Activated CD8-positive, alpha-beta memory T cell treated with anti-CD3 and anti-CD28 coated beads, Interleukin-2, amount 10 ng/mL, durations not matched to agents 7 days and 5 days (primary cell): ENCODE measurements at regions not wholly inside any gene's neighbourhood (a gene's known extent, or its start where the extent isn't known, plus 50 kb on each side); places are given as distances from the start of the nearest gene placed in this dataset.

Experiments
- ATAC-seq: fragments of 150-1000 bp; cut with Tn5 transposase; one replicate; pipeline ENCODE4 v1.10.0; 2021; ENCODE audit warnings: moderate library complexity
- CTCF ChIA-PET: fragments of 350-600 bp; sonication (Branson Sonifier 250); formaldehyde crosslinking; loops from one replicate; lab custom pipeline; 2021; ENCODE audit warnings: antibody characterized with exemption; lab: Charles Lee
- DNase-seq: peaks from one replicate; pipeline ENCODE4 v3.0.0-alpha.2; 2020
- H3K27ac Mint-ChIP-seq: one replicate; pipeline ENCODE4 v1.8.0; 2021; ENCODE audit warnings: mild to moderate bottlenecking, mixed read lengths
- H3K27me3 Mint-ChIP-seq: one replicate; pipeline ENCODE4 v1.8.0; 2021; ENCODE audit warnings: mixed read lengths
- H3K36me3 Mint-ChIP-seq: one replicate; pipeline ENCODE4 v1.8.0; 2021; ENCODE audit warnings: mild to moderate bottlenecking, mixed read lengths
- H3K4me1 Mint-ChIP-seq: one replicate; pipeline ENCODE4 v1.8.0; 2021; ENCODE audit warnings: mixed read lengths
- H3K4me3 Mint-ChIP-seq: one replicate; pipeline ENCODE4 v1.8.0; 2021; ENCODE audit warnings: mild to moderate bottlenecking, moderate library complexity, mixed read lengths
- H3K9me3 Mint-ChIP-seq: one replicate; pipeline ENCODE4 v1.8.0; 2022; ENCODE audit warnings: low read depth, mixed read lengths

- peak; percentile 79 for ATAC-seq
- Mint-ChIP-seq H3K4me3 (no peak overlapping the region), H3K36me3 (no peaks in the 10 kb centered on the region), H3K4me1 (peaks cover 2% of the 10 kb centered on the region), H3K27ac (no peak overlapping the region), H3K27me3 (peaks cover 6% of the 10 kb centered on the region), H3K9me3 (no peaks in the 10 kb centered on the region)
- CTCF ChIA-PET: interaction anchor here (0.6 to 3.7 kb wide), 12 partner anchors 18 to 977 kb away, joined by 3 to 27 read pairs (median 4); partner anchors contain the start of gene DUSP10
- DNase-seq: peak; percentile 67
Measured at GRCh38 chr1:221478050-221478949, 263.6 kb downstream of the DUSP10 start.

GRCh38 chr1:221487781-221488524 lies 253.9 kb downstream of the DUSP10 start:
- CTCF ChIA-PET: no interaction called here
- Mint-ChIP-seq H3K4me1 (no peaks in the 10 kb centered on the region), H3K9me3 (peaks cover 2% of the 10 kb centered on the region), H3K27ac (no peak overlapping the region), H3K36me3 (no peaks in the 10 kb centered on the region), H3K4me3 (no peak overlapping the region), H3K27me3 (peaks cover 2% of the 10 kb centered on the region)
- DNase-seq: no peak
- ATAC-seq: no peak

GRCh38 chr1:221488550-221488949 lies 253.3 kb downstream of the DUSP10 start:
- Mint-ChIP-seq H3K27ac (no peak overlapping the region), H3K36me3 (no peaks in the 10 kb centered on the region), H3K4me3 (no peak overlapping the region), H3K9me3 (peaks cover 2% of the 10 kb centered on the region), H3K4me1 (no peaks in the 10 kb centered on the region), H3K27me3 (peaks cover 2% of the 10 kb centered on the region)
- CTCF ChIA-PET: no interaction called here
- ATAC-seq (no peak), DNase-seq (no peak)

- Mint-ChIP-seq H3K27me3 (peaks cover 2% of the 10 kb centered on the region), H3K4me1 (no peaks in the 10 kb centered on the region), H3K27ac (no peak overlapping the region), H3K9me3 (no peaks in the 10 kb centered on the region), H3K36me3 (no peaks in the 10 kb centered on the region), H3K4me3 (no peak overlapping the region)
- no peak for DNase-seq
- CTCF ChIA-PET: no interaction called here
- ATAC-seq: no peak
Measured at GRCh38 chr1:221494670-221495069, 247.2 kb downstream of the DUSP10 start.

- Mint-ChIP-seq H3K4me3 (no peak overlapping the region), H3K4me1 (no peaks in the 10 kb centered on the region), H3K27me3 (peaks cover 1% of the 10 kb centered on the region), H3K27ac (no peak overlapping the region), H3K36me3 (no peaks in the 10 kb centered on the region), H3K9me3 (no peaks in the 10 kb centered on the region)
- no peak for DNase-seq
- no peak for ATAC-seq
- CTCF ChIA-PET: no interaction called here
Measured at GRCh38 chr1:221497046-221497445, 244.8 kb downstream of the DUSP10 start.

GRCh38 chr1:221503268-221503667 lies 238.6 kb downstream of the DUSP10 start:
- peaks cover 2% of the 10 kb centered on the region for H3K9me3 Mint-ChIP-seq
- H3K27me3 Mint-ChIP-seq: peaks cover 7% of the 10 kb centered on the region
- DNase-seq: no peak
- ATAC-seq: no peak
- peaks cover 4% of the 10 kb centered on the region for H3K36me3 Mint-ChIP-seq
- CTCF ChIA-PET: no interaction called here
- no peak overlapping the region for H3K4me3 Mint-ChIP-seq
- no peak overlapping the region for H3K27ac Mint-ChIP-seq
- H3K4me1 Mint-ChIP-seq: no peaks in the 10 kb centered on the region

- Mint-ChIP-seq H3K27me3 (peaks cover 7% of the 10 kb centered on the region), H3K36me3 (peaks cover 4% of the 10 kb centered on the region), H3K9me3 (peaks cover 2% of the 10 kb centered on the region), H3K27ac (no peak overlapping the region), H3K4me3 (no peak overlapping the region), H3K4me1 (no peaks in the 10 kb centered on the region)
- ATAC-seq (no peak), DNase-seq (no peak)
- CTCF ChIA-PET: interaction anchor here (1.0 kb wide), 1 partner anchor 47 kb away, joined by 3 read pairs; no protein-coding TSS in a partner anchor
Measured at GRCh38 chr1:221509575-221510355, 232.1 kb downstream of the DUSP10 start.

GRCh38 chr1:221510793-221511503 lies 230.9 kb downstream of the DUSP10 start:
- DNase-seq: no peak
- H3K27me3 Mint-ChIP-seq: peaks cover 7% of the 10 kb centered on the region
- no peaks in the 10 kb centered on the region for H3K4me1 Mint-ChIP-seq
- ATAC-seq: no peak
- H3K36me3 Mint-ChIP-seq: no peaks in the 10 kb centered on the region
- CTCF ChIA-PET: interaction anchor here (1.0 kb wide), 1 partner anchor 48 kb away, joined by 3 read pairs; no protein-coding TSS in a partner anchor
- no peaks in the 10 kb centered on the region for H3K9me3 Mint-ChIP-seq
- no peak overlapping the region for H3K27ac Mint-ChIP-seq
- no peak overlapping the region for H3K4me3 Mint-ChIP-seq

- H3K9me3 Mint-ChIP-seq: no peaks in the 10 kb centered on the region
- CTCF ChIA-PET: no interaction called here
- H3K4me3 Mint-ChIP-seq: no peak overlapping the region
- no peaks in the 10 kb centered on the region for H3K36me3 Mint-ChIP-seq
- no peak for ATAC-seq
- DNase-seq: no peak
- H3K4me1 Mint-ChIP-seq: no peaks in the 10 kb centered on the region
- no peak overlapping the region for H3K27ac Mint-ChIP-seq
- peaks cover 7% of the 10 kb centered on the region for H3K27me3 Mint-ChIP-seq
Measured at GRCh38 chr1:221511797-221512196, 230.1 kb downstream of the DUSP10 start.

- no peak overlapping the region for H3K4me3 Mint-ChIP-seq
- H3K36me3 Mint-ChIP-seq: no peaks in the 10 kb centered on the region
- H3K27ac Mint-ChIP-seq: no peak overlapping the region
- DNase-seq: no peak
- CTCF ChIA-PET: no interaction called here
- H3K4me1 Mint-ChIP-seq: peaks cover 1% of the 10 kb centered on the region
- H3K9me3 Mint-ChIP-seq: no peaks in the 10 kb centered on the region
- no peak for ATAC-seq
- H3K27me3 Mint-ChIP-seq: no peaks in the 10 kb centered on the region
Measured at GRCh38 chr1:221514806-221515205, 227.1 kb downstream of the DUSP10 start.

GRCh38 chr1:221515496-221515895 lies 226.4 kb downstream of the DUSP10 start:
- Mint-ChIP-seq H3K4me3 (no peak overlapping the region), H3K36me3 (no peaks in the 10 kb centered on the region), H3K27ac (no peak overlapping the region), H3K4me1 (peaks cover 1% of the 10 kb centered on the region), H3K9me3 (no peaks in the 10 kb centered on the region), H3K27me3 (no peaks in the 10 kb centered on the region)
- DNase-seq (no peak), ATAC-seq (no peak)
- CTCF ChIA-PET: no interaction called here

GRCh38 chr1:221517961-221518360 lies 223.9 kb downstream of the DUSP10 start:
- peaks cover 14% of the 10 kb centered on the region for H3K4me1 Mint-ChIP-seq
- no peaks in the 10 kb centered on the region for H3K9me3 Mint-ChIP-seq
- no peak for DNase-seq
- no peaks in the 10 kb centered on the region for H3K27me3 Mint-ChIP-seq
- CTCF ChIA-PET: no interaction called here
- ATAC-seq: no peak
- H3K36me3 Mint-ChIP-seq: no peaks in the 10 kb centered on the region
- no peak overlapping the region for H3K4me3 Mint-ChIP-seq
- no peak overlapping the region for H3K27ac Mint-ChIP-seq
